Glomerular visceral epithelial cell (primary cell): ENCODE measurements at regions not wholly inside any gene's neighbourhood (a gene's known extent, or its start where the extent isn't known, plus 50 kb on each side); places are given as distances from the start of the nearest gene placed in this dataset.

Source experiments
- DNase-seq: peaks from one replicate; pipeline ENCODE4 v3.0.0-alpha.2; 2016; ENCODE audit errors: extremely low spot score

DNA sequence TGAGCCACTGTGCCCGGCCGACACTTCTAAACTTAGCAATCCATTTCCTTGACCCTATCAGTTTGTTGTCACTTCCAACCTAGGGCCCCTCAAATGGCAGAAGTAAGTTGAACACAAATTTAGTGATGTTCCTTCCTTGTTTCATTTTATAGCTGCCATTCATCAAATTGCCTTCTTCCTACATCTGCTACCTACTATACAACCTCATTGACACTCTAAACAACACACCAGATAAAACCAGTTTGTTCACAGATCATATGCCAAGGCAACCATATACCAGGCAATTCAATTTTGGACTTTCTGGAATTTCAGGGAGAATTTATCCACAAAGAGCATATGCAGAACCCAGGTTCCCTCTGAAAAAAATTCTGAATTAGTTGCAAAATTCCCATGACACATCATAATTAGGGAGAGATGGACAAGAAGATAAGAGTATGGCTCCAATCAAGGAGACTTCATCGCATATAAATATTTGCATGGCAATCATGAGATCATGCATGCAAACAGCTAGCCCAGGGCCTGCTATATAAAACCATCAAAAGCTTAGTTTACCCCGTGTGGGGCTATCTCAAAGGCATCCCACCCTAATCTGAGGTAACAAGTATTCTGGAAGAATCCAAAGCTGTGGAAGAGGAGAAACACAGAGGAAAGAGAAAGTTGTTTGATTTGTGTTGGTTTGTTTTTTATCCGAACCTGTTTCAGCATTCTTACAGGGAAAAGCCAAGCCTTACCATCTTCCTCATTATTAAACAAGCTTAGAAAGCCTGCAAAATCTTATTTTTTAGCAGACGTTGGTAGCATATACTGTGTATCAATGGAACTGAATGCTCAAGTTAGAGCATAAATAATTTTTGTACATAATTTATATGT is 132.8 kb upstream of the TNFAIP3 start:
- no peak for DNase-seq

DNA sequence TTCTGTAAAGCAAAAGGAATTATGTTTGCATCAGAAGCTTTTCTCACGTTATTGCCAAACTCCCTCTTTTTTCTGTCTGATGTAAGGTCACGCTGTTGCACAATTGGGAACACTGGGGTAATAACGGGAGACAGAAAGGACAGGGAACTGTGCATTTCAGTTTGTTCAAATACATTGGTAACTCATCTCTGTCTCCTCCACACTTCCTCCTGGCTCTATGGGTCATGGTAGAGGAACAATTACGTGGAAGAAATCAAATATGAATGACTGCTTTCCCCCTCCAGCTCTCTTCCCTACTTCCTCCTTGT is 132.2 kb upstream of the TNFAIP3 start:
- DNase-seq, result no peak

DNA sequence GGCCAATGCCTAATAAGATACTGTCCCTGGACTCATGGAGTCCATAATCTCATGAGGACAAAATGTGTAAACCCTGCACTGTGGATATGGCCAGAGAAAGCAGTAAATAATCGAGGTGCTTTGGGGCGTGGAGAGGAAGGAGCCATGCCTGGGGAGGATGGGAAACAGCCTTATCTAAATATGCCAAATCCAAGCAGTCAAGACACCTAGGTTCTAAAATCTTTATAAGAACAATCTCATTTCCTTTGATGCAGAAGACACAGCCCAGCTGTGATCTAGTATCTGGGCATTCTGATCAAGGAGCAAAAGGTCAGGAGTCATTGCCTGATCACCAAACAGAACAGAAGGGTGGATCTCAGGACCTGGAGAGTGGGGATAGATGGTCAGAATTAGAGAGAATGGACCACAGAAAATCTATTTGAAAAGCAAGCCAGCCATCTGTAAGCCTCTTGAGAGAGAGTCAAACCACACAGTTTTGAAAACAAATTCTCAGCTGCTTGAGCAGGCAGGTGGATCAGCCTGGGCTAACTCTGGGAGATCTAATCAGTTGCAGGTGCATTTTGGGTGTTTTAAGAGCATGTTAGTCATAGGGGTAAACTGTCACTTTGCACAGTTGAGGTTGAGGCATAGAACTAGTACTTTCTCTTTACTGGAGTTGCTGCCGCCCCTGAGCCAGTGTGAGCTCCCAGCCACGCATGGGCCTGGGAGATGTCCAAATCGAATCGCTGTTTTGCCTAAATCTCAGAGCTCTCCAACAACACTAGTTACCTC is 130.8 kb upstream of the TNFAIP3 start:
- DNase-seq, result no peak

DNA sequence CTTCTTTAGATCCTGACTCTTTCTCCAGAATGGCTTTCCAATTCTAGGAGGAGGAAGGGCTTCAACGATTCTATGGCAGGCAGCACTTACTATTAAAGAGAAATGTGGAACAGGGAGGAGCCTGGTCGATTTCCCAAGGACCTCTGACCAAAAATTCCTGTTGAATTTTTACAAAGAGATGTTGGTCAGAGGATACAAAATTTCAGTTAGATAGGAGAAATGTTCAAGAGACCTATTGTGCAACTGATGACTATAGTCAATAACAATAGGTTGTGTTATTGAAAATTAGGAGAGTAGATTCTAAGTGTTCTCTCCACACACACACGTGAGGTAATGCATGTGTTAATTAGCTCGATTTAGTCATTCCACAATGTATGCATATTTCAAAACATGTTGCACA is 130.1 kb upstream of the TNFAIP3 start:
- DNase-seq, result no peak

DNA sequence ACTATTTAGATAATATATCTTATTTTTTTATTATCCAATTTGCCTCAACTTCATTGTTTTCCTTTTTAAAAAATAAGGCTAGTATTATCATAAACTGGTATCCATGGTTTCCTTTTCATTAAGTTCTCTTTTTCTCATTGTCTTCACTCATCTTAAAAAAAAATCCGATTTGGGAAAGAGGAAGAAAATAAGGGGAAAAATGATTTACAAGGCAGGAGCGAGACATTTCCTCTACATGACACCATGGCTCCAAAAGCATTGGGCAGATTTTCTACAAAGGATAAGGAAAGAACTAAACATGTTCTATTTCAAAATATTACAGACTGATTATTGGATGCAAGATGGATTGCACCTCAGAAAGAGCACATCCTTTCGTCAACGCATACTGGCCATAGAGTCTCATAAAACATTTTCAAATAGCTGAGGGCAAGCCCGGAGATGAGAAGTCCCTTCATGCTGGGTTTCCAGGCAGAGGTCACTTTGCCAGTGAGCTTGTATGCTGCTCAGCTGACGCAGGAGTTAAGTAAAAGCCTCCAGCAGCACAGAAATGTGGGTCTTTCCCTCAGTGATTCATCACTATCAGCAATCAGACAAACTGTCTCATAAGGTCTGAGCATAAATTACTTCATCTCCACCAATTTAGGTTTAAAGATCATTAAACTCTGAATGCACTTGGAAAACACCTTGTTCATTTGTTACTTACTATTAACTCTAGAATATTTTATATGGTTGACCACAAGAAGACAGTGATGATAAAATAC is 129.0 kb upstream of the TNFAIP3 start:
- peak; percentile 64 for DNase-seq

DNA sequence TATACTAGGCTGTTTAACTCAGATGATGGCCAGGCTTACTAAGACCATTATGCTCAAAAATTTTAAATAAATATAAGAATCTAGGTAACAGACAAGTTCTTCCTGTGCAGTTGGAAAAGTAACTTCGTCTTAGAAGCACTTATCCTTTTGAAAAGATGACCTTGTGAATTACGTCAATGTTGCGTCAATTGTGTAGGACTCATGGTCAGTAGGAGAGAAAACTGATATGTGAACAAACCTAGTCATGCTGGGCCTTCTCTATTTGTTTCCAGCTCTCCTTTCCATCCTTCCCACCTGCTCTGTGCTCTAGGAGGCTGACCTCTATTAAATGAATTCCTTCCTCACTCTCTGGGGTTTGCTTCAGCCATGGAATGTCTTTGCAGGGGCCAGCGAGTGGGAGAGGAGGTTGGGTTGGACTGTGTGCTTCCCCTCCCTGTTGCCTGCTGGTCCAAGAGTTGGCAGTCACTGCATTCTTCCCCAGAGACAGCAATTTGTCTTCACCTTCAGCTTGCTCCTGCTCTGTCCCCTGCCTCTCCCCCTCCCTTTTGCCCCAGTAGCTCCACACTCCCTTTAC is 128.0 kb upstream of the TNFAIP3 start:
- no peak for DNase-seq

DNA sequence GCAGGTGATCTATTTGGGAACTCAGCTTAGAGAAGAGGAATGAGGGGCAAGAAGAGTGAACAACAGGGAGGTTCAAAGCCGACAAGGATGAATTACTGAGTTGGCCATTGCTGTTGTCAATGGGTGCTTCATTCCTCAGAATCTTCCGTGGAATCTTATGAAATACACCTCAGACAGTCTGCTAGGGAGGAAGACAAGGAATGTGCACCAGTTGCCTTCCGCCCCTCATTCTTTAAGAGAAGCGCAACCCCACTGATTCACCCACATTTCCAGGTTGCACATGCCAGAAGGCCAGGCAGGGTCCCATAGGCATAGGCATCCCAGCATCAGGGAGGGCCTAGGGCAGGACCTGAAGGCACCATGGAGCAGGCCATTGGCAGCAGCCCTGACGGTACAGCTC is 127.5 kb upstream of the TNFAIP3 start:
- DNase-seq, result no peak

DNA sequence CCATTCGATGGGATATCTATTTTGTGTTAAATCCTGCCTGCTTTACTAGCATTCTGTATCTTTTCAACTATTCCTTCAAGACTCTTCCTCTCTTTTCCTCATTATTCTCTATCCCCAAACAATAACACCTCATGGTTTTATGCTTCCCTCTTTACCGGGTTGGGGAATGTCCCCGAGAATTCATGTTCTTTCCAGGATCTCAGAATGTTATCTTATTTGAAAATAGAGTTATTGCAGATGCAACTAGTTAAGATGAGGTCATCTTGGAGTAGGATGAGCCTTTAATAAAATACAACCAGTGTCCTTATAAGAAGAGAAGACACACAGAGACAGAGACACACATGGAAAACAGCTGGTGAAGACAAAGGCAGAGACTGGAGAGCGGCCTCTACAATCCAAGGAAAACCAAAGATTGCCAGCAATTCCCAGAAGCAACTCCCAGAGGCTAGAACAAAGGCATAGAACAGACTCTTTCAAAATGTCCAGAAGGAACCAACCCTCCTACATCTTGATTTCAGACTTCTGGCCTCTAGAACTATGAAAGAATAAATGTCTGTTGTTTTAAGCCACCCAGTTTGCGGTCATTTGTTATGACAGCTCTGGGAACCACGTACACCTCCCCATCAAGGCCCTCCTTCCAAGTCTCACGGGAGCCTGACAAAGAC is 126.8 kb upstream of the TNFAIP3 start:
- no peak for DNase-seq

DNA sequence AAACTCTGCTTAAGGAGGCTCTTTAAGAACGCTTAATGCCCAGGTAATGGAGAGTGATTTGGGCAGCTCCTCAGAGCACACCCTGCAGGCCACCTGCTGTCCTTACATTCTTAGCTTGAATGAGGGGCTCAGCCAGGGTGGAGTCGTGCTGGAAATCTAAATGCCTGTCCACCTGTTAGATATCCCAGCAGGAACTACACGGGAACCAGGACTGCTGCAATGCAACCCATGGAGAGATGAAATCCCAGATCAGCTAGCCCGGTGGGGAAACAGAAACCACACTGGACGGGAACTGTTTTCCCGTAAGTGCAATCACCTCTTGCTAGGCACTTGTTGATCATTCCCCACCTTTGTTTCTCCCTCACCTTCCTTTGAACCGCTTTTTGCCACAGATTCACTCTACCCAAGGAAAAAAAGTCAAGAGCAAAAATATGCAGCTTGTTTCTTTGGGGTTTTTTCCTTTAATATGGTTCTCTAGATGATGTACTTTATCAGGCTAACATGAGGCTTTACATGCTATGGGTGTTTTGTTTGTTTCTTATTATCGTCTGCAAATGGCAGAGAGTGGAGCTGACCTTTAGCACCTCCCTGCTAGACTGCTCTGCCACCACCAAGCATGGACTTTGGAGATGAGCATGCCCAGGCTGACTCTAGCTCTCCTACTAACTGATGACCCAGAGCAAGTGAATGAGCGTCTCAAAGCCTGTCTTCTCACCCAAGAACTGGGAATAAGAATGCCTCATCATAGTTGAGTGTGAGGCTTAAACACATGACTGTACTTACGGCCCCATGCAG is 125.9 kb upstream of the TNFAIP3 start:
- DNase-seq, result no peak

DNA sequence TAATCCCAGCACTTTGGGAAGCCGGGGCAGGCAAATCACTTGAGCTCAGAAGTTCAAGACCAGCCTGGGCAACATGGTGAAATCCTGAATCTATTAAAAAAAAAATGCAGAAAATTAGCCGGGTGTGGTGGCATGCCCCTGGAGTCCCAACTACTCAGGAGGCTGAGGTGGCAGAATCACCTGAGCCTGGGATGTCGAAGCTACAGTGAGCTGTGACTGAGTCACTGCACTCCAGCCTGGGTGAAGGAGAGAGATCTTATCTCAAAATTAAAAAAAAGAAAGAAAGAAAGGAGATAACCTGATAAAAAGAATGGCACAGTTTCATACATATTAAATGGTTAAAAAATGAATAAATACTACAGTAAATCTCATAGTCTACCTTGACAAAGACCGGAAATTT is 123.6 kb upstream of the TNFAIP3 start:
- DNase-seq, result no peak

DNA sequence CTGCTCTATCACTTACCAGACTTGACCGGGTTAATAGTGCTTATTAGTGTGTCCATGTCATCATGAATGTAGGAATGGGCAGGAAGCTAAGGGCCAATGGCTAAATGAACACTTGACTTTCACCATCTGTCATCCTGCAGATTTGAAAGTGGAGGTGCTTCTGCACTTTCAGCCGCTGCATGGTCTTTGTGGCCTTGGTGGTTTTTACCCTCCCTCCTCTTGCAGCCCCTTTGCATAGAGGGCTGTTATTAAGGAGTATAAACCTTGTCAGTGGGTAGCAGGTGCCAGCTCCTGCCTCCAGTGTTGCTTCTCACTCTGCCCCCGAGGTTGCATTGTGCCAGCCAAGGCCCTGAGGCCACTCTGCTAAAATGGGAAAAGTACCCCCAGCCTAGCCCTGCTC is 122.2 kb upstream of the TNFAIP3 start:
- DNase-seq, result no peak

DNA sequence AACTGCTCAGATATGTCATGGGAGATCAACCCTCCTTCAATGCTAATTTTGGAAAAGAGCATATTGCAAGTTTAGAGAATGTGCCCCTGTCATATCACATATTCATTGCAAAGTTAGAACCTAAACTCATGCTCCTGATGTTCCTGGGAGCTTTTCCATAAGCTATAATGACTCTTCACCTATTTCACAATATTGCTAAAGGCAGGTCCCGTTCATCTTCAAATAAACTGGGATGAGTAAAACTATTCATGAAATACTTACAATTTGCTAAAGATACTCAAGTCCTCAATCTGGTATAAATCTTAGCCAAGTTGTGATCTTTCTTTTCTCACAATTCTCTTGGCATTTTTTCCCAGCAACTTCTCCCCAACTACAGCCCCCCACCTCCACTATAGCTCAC is 121.7 kb upstream of the TNFAIP3 start:
- DNase-seq, result no peak

DNA sequence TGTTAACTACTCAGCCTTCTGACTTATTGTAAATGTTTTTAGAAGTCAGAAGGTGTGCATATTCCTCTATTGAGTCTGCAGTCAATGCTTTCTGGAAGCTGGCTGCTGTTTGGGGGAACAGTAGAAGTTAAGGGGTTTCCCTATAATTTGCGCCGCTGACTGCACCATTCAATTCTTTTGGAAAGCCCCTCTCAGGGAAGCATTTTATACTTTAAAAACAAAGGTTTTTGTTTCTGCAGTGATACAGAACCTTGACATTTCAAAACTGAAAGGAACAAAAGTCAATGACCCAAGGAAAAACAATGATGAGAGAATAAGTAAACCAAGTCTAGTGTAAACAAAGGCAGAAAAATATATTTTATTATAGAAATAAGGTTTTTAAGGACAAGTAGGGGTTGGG is 120.8 kb upstream of the TNFAIP3 start:
- no peak for DNase-seq

DNA sequence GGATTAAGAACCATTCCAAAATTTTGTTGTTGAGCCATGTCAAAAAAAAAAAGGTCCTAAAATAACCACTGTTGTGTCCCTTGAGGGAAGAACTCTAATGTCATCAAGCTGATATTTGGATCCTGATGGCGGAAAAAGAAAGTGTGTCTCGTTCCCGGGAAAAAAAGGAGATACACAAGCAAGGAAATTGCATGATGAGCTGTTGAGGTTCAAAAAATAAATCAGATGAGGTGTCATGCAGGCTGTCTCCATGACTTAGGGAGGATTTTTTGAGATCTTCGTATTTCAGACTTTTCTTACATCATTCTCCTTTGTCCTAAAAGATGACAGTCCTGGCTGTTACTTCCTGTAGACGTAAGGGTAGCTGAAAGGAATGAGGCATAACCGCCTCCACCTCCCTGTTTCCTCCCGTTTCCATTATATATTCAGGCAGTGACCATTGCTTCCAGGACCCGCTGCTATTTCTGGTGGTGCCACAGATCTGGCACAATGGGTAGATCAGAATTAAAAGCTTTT is 117.3 kb upstream of the TNFAIP3 start:
- DNase-seq, result no peak

DNA sequence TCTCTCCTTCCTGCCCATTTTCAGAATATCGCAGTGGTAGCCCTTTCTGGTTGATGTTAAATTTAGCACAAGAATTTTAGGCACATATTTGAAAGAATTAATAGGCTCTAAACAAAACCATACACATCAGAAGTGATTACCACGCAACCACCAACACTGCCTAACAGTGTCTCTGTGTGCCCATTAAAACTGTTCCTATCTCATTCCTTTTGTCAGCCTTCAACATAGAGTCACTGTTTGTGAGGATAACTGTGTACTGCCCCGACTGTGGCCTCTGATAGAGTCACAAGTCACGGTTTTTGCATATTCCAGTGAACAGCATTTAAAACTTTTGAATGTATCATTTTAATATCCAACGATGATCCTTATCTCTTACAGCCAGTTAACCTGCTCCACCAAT is 116.8 kb upstream of the TNFAIP3 start:
- DNase-seq, result no peak

DNA sequence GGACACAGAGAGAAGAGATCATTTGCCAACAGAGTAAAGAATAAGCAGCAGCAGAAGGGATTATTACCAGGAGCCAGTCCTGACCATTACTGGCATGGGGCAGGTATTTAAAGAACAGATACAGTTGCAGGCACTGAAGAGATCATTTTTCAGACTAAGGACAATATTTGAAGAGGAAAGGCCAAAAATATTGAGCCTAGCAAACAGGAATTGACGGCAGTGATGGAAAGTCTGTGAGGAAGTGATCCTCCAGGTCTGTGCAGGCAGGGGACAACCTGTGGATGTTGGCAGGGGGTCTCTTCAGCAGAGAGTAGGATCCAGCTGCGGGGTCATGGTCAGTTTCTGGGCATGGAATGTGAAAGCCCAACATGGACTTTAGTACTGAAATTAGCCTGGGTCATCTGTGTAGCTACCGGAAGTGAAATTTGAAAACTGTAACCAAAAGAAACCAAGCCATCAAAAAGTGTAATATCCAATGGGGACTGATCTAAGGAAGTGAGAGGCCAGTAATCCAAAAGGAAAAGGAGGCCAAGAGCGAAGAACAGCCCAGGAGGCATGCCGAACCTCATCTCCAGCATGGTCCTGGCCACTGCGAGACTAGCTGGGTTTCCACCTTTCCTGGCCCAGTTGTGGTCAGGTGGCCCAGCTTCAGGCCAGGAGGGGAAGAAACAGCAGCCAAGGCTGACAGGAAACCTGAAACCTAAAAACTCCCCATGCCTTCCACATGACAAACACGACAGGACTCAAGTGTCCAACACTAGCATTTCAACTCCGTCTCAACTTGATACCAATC is 115.1 kb upstream of the TNFAIP3 start:
- no peak for DNase-seq

DNA sequence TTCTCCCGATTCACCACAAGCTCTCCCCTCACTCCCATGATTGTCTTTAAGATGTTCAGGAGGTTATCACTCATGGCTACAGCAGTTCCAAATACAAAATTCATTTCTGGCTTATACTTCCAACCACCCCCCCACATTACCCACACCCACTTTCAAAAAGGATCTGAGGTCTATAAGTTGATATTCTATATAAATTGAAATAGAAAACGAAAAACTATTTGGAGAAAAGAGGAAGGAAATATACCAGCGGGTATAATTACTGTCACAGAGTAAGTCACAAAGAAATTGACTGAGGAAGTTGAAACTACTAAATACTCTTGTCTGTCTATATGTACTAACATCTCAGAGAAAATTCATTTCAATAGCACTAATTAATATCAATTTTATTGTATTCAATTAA is 112.7 kb upstream of the TNFAIP3 start:
- no peak for DNase-seq

DNA sequence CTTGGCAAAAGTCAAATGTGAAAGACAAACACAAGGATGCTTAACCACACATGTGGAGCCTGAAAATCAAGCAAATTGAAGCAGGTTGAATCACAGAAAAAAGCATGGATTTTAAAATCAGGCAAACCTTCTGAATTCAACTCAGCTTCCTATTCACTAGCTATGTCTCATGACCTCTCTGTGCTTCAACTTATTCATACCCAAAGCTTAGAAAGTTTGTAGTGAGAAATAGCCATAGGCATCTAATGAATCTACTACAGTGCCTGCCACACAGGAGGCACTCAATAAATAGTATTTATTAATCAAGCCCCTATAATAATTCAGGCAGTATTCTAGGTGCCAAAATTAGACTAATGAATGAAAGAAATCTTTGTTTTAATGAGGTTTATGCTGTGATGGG is 112.2 kb upstream of the TNFAIP3 start:
- DNase-seq, result no peak

DNA sequence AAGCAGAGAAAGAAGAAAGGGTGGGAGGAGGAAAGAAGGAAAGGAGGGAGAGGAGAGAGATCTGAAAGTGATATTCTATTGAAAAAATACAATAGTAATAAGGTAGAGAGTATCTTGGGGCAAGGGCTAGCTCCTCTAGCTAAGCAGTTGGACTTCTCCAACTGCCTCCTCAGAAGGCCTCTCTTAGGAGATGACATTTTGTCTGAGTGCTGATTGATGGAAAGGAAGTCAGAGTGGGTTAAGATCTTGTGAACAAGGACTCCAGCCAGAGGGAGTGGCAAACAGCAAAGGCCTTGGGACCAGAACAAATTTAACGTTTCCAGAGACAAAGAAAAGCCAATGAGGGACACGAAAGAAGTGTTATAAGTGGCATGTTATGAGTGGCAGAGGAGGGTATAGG is 111.8 kb upstream of the TNFAIP3 start:
- DNase-seq, result no peak

DNA sequence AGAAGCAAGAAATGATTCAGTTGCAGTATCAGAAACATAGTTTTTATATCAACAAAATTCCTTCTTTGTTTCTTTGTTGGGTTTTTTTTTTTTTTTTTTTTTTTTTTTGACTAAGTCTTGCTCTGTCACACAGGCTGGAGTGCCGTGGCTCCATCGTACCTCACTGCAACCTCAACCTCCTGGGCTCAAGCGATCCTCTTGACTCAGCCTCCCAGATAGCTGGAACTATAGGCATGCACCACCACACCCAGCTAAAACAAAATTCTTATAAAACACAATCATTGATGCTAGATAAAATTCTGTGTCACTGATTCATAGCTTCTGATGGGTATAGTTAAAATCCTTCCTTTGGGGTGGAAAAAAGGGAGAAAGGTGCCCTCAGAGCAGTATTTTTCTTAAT is 110.3 kb upstream of the TNFAIP3 start:
- DNase-seq, result no peak
